Skeletal muscle tissue (tissue), 3 donors: ENCODE measurements at regions not wholly inside any gene's neighbourhood (a gene's known extent, or its start where the extent isn't known, plus 50 kb on each side); places are given as distances from the start of the nearest gene placed in this dataset.

Experiments used
- H3K27ac ChIP-seq: one replicate; pipeline ENCODE4 v1.7.0; 2013; ENCODE audit warnings: mild to moderate bottlenecking, low read depth, low read length, inconsistent platforms
- H3K27me3 ChIP-seq, 3 donors: one replicate each; pipeline ENCODE4 v1.7.0; 2013; ENCODE audit warnings: low read length in 3 of 3; ENCODE audit not compliant: control insufficient read depth in 3 of 3, insufficient read depth in 3 of 3
- H3K36me3 ChIP-seq, 3 donors: one replicate each; pipeline ENCODE4 v1.7.0; 2013; ENCODE audit warnings: low read length in 3 of 3; ENCODE audit not compliant: control insufficient read depth in 3 of 3, insufficient read depth in 3 of 3
- H3K4me1 ChIP-seq, 3 donors: one replicate each; pipeline ENCODE4 v1.7.0; 2013; ENCODE audit warnings: low read length in 3 of 3, mild to moderate bottlenecking in 3 of 3; ENCODE audit not compliant: control insufficient read depth in 3 of 3, insufficient read depth in 3 of 3
- H3K4me3 ChIP-seq, 3 donors: one replicate each; pipeline ENCODE4 v1.7.0; 2013; ENCODE audit warnings: low read length in 3 of 3
- H3K9ac ChIP-seq, 3 donors: one replicate each; pipeline ENCODE4 v1.7.0; 2013; ENCODE audit warnings: low read length in 3 of 3, mild to moderate bottlenecking in 3 of 3, moderate library complexity in 2 of 3, low read depth in 1 of 3
- H3K9me3 ChIP-seq, 3 donors: one replicate each; pipeline ENCODE4 v1.7.0; 2013; ENCODE audit warnings: low read length in 3 of 3; ENCODE audit not compliant: control insufficient read depth in 3 of 3
- donor health status: Osteomylitis.

DNA sequence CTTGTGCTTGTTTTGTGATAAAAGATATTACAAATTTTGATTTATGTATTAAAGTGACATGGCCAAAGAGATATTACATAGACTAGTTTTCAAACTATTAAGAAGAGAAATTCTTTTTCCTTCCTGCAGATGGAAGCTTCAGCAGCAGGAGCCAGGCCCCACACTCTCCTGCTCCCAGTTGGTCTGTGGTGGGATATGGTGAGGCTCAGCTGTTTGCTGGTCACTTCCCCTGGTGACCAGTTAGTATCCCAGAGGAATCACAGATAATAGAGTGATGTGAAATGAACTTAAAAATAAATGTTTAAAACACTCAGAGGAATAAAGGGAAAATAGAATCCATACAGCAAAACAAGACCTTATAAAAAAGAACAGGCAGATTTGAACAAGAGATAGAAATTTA is 154.7 kb downstream of the KTN1 start:
- H3K4me1 ChIP-seq = no peaks in the 10 kb centered on the region
- no peaks in the 10 kb centered on the region for H3K27me3 ChIP-seq
- H3K4me3 ChIP-seq = no peak overlapping the region
- H3K27ac ChIP-seq = no peak overlapping the region
- H3K9ac ChIP-seq = no peak overlapping the region
- no peaks in the 10 kb centered on the region for H3K9me3 ChIP-seq
- H3K36me3 ChIP-seq = no peaks in the 10 kb centered on the region

DNA sequence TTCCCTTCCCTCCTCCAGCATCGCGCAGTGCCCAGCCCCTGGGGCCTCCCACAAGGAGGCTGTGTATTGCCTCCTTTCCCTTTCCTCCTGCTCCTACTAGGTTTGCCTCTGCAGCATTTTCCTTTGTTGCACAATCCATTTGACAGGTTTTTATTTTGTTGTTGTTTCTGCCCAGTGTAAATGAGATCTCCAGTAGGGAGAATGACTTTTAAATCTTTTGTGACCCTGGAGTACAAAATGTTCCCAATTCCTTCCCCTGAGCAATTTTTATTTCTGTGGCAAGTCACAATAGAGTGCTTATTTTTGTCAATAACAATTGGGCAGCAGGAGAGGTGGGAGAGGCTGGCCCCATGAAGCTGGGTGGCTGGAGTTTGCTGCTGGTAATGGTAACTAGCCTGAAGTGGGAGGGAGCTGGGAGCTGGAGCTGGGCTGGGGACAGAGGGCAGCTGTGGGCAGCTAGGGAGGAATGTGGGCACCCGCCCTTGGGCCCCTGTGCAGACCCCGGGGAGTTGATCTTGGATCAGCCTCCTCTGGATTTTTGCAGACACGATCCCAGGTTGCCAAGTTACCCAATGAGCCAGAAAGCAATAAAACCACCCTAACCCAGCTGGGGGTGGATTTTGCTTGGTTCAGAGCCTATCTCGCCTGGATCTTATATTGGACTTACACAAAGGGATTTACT is 160.1 kb downstream of the KTN1 start:
- Histone ChIP-seq H3K27ac (no peak overlapping the region), H3K27me3 (no peaks in the 10 kb centered on the region), H3K9ac (no peak overlapping the region), H3K36me3 (no peaks in the 10 kb centered on the region), H3K9me3 (no peaks in the 10 kb centered on the region), H3K4me3 (no peak overlapping the region), H3K4me1 (no peaks in the 10 kb centered on the region)

DNA sequence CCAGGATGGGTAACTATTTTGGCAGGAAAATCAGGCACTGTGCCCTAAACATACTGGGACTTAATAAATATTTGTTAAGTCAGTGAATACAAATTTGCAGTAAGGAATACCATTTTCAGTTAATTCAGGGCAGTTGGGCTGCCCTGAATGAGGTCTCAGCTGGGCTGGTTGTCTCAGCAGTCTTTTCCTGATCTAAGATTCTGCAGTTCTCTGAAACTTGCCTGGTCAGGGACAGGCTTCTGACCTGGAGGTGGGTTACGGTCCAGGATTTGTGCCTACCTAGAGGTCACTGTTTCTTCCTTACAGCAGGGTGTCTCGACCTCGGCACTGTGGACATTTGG is 160.6 kb downstream of the KTN1 start:
- H3K9ac ChIP-seq = no peak overlapping the region
- H3K36me3 ChIP-seq = no peaks in the 10 kb centered on the region
- H3K4me3 ChIP-seq = no peak overlapping the region
- H3K9me3 ChIP-seq = no peaks in the 10 kb centered on the region
- H3K4me1 ChIP-seq = no peaks in the 10 kb centered on the region
- H3K27me3 ChIP-seq = no peaks in the 10 kb centered on the region
- H3K27ac ChIP-seq = no peak overlapping the region

DNA sequence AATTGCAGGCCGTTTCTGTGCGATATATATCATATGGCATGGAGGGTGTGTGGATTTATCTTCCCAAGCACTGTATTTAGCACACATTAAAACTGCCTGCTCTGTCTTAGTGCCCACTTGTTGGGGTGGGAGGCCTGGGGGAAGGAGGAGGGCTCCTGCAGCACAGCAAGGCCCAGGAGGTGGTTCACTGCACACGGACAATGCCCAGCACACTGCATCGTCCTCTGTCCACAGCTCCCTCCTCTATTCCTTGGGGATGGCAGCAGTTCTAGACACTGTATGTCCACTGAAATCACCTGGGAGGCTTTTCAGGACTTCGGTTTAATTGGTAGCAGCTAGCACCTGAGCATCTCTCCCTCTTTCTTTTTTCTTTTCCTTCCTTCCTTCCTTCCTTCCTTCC is 161.2 kb downstream of the KTN1 start:
- Histone ChIP-seq H3K27me3 (no peaks in the 10 kb centered on the region), H3K27ac (no peak overlapping the region), H3K9ac (no peak overlapping the region), H3K4me3 (no peak overlapping the region), H3K36me3 (no peaks in the 10 kb centered on the region), H3K9me3 (no peaks in the 10 kb centered on the region), H3K4me1 (no peaks in the 10 kb centered on the region)

DNA sequence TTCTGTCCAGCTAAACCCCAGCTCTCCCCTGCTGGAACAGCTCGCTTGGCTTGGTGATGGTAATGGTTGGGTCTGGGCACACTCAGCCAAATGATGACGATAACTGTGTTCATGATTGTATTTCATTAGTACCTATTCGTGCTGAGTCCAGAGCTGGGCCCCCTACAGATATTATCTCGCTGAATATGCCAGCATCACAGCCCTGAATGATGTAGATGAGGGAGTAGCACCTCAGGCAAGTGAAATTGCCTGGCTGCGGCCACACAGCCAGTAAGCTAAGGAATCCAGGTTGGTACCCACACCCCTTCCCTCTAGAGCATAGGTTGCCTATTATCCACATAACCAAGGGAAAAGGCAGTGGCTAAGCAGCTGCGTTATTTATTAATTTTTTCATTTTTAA is 163.5 kb downstream of the KTN1 start:
- Histone ChIP-seq H3K9ac (no peak overlapping the region), H3K9me3 (no peaks in the 10 kb centered on the region), H3K4me3 (no peak overlapping the region), H3K27ac (no peak overlapping the region), H3K4me1 (no peaks in the 10 kb centered on the region), H3K36me3 (no peaks in the 10 kb centered on the region), H3K27me3 (no peaks in the 10 kb centered on the region)

DNA sequence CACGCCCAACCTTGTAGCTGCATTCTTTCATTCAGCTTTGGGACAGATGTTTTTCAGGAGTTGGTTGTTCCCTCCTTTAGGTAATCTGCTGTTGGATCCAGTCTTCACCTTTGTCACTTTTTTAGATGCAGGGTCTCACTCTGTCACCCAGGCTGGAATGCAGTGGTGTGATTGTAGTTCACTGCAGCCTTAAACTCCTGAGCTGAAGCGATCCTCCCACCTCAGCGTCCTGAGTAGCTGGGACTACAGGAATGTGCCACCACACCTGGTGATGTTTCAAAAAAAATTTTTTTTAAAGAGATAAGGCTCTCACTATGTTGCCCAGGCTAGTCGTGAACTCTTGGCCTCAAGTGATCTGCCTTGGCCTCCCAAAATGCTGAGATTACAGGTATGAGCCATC is 164.3 kb downstream of the KTN1 start:
- no peaks in the 10 kb centered on the region for H3K9me3 ChIP-seq
- H3K4me3 ChIP-seq = no peak overlapping the region

DNA sequence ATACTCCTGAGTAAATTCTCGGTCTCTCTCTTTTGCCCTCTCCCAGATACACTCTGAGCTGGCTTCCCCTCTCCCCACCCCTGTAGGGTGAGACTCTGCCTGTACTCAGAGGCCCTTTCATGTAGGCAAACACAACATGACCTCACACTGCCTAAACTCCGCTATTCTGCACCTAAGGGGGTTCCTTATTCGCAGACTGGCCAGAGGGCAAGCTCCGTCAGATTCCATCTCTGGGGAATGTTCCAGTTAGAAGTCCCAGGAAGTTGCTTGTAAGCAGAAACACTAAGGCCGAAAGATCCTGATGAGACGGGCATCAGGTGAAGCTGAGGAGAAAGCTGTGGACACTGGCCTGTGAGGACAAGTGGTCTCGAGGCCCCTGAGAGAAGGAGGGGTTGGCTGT is 165.9 kb downstream of the KTN1 start:
- H3K36me3 ChIP-seq = no peaks in the 10 kb centered on the region
- H3K9ac ChIP-seq = no peak overlapping the region
- no peaks in the 10 kb centered on the region for H3K27me3 ChIP-seq
- H3K9me3 ChIP-seq = no peaks in the 10 kb centered on the region
- H3K4me3 ChIP-seq = no peak overlapping the region
- no peak overlapping the region for H3K27ac ChIP-seq
- H3K4me1 ChIP-seq = no peaks in the 10 kb centered on the region

More for the DNA sequence above, 164.3 kb downstream of the KTN1 start:
- no peak overlapping the region for H3K9ac ChIP-seq
- H3K27ac ChIP-seq = no peak overlapping the region
- no peaks in the 10 kb centered on the region for H3K27me3 ChIP-seq
- H3K4me1 ChIP-seq = no peaks in the 10 kb centered on the region
- no peaks in the 10 kb centered on the region for H3K36me3 ChIP-seq

DNA sequence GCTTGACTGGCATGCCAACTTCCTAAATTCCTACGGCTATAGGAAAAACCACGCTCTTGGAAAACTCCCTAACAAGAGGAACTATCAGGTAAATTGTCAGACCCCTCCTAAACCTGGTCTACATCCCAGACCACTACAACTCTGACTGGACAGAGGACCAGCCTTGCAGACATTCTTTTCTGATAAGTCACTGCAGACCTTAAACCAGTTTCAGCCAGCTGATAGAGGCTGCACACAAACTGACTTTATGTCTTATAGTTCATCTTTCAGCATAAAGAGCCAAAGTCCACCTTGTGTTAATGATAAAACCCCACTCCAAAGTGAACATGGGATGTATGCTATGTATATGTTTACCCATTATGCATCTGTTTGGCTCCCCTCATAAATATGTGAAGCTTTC is 166.6 kb downstream of the KTN1 start:
- Histone ChIP-seq H3K4me3 (no peak overlapping the region), H3K27me3 (no peaks in the 10 kb centered on the region), H3K4me1 (no peaks in the 10 kb centered on the region), H3K36me3 (no peaks in the 10 kb centered on the region), H3K27ac (no peak overlapping the region), H3K9me3 (no peaks in the 10 kb centered on the region), H3K9ac (no peak overlapping the region)

DNA sequence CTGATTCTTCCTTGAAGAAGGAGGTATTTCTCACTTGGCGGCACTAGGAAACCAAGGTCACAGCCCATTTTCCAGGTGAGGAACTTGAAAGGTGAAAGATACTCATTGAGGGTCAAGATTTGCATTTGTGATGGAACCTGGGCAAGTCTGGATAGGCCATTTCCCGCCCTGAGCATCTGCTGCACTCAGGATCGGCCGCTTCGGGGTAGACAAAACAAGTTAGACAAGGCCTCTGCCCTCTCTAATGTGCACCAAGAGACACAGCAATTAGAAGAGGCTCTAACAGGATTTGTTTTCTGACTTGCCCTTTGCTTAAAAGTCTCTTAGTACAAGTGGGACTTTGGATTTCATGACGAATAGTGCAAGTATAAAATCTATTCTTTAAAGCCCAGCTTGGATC is 167.2 kb downstream of the KTN1 start:
- Histone ChIP-seq H3K4me3 (no peak overlapping the region), H3K4me1 (no peaks in the 10 kb centered on the region), H3K9me3 (no peaks in the 10 kb centered on the region), H3K36me3 (no peaks in the 10 kb centered on the region), H3K27me3 (no peaks in the 10 kb centered on the region), H3K9ac (no peak overlapping the region), H3K27ac (no peak overlapping the region)

DNA sequence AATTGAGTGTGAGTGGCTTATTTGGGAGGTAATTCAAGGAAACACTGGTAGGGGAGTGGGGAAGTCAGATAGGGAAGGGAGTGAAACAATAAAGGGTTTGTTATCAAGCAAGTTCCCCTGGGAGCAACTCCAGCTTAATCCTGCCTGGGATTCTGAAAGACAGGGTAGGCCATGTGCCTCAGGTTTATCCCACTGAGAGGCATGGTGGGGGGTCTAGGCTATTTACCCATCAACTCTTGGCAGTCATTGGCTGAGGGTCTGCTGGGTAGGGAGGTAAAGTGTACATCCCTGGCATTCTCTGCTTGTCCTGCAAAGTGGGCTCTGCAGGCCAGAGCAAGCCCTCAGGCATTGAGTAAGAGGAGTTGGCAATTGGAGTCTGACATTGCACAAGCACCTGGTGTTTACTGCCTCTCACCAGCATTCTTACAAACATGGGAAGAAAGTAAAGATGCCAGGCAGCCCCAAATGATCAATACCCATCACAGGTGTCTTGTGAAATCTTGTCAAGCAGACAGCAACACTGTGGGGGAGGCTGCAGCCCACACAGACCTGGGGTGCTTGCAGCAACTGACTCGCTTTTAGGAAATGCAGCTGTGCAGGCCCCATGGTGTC is 169.3 kb downstream of the KTN1 start:
- no peaks in the 10 kb centered on the region for H3K9me3 ChIP-seq
- H3K36me3 ChIP-seq = no peaks in the 10 kb centered on the region
- H3K27me3 ChIP-seq = no peaks in the 10 kb centered on the region
- H3K4me3 ChIP-seq = no peak overlapping the region
- H3K9ac ChIP-seq = no peak overlapping the region
- no peaks in the 10 kb centered on the region for H3K4me1 ChIP-seq
- H3K27ac ChIP-seq = no peak overlapping the region
